GM19468 (cell line): ENCODE measurements at regions not wholly inside any gene's neighbourhood (a gene's known extent, or its start where the extent isn't known, plus 50 kb on each side); places are given as distances from the start of the nearest gene placed in this dataset.
"Not testable (repeated sequence)": the region's sequence is repeated elsewhere in the genome, so short reads cannot be mapped to it uniquely, and the experiment has no call there.

Experiments
- ATAC-seq: cut with Tn5 transposase; IDR thresholded peaks from one replicate; pipeline ENCODE4 v1.9.1; 2021; ENCODE audit warnings: mild to moderate bottlenecking, moderate library complexity, moderate number of reproducible peaks; ENCODE audit not compliant: unreplicated experiment; ENCODE audit errors: extremely low read depth

GRCh38 chr3:194906970-194907629 is 221.4 kb downstream of the FAM43A start:
- ATAC-seq = no peak

GRCh38 chr3:194907811-194908210 is 222.1 kb downstream of the FAM43A start:
- no peak for ATAC-seq

DNA sequence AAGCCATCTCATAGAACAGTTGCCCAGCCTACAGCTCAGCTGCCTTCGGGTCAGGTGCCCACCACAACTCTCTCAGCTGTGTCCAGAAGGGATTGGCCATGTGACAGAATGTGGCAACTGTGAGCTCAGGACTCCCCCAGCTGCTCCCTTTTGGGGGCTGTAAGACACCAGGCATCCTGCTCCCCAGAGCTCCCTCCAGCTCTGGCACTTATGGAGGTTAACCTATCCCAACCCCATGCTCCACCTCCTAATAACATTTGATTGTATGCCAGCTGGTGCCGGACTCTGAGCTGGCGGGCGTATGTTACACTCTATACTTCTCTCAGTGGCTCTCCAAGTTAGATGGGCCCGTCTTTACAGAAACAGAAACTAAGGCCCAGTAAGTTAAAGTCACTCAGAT is 222.8 kb downstream of the FAM43A start:
- no peak for ATAC-seq

DNA sequence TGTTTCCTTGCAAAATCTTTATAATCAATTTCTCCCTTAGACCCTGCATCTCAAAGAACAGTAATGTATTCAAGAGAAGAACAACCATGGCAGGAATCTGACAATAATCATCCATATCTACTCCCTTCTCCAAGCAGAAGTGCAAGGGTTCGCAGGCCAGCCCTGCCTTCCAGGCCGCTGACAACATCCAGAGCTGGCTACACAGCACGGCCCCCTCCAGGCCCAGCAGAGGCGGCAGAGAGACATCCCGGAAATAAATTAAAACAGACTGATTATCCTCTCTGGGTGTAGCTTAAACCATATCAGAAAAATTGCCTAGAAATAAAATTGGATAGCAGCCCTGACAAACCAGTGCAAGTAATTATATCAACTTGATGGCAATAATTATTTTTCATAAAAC is 223.3 kb downstream of the FAM43A start:
- ATAC-seq = no peak

GRCh38 chr3:194910414-194910984 is 224.8 kb downstream of the FAM43A start:
- ATAC-seq = no peak

- no peak for ATAC-seq
Measured at GRCh38 chr3:194913316-194913715, 227.6 kb downstream of the FAM43A start.

- ATAC-seq = not testable (repeated sequence)
Measured at GRCh38 chr3:194924889-194925288, 239.2 kb downstream of the FAM43A start.

GRCh38 chr3:194925614-194926013 is 239.9 kb downstream of the FAM43A start:
- no peak for ATAC-seq

DNA sequence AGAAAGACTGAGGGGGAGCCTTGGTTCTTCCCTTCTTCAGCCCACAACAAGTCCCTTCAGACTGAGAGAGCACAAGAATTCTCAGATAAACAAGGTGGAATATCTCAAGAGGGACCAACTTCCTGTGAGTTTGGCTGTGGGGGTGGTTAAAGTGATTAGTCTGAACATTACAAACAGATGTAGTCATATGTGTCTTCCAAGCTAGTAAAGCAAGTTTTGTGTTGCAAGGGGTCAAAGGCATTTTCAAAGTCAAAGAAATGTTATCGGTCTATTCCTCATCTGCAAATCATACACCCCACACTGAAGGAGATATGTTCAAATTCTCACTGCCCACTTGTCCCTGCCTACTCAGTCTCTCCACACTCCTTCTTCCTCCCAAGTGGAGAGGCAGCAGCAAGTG is 242.5 kb downstream of the FAM43A start:
- no peak for ATAC-seq

GRCh38 chr3:194928831-194929577 is 243.3 kb downstream of the FAM43A start:
- ATAC-seq = no peak

DNA sequence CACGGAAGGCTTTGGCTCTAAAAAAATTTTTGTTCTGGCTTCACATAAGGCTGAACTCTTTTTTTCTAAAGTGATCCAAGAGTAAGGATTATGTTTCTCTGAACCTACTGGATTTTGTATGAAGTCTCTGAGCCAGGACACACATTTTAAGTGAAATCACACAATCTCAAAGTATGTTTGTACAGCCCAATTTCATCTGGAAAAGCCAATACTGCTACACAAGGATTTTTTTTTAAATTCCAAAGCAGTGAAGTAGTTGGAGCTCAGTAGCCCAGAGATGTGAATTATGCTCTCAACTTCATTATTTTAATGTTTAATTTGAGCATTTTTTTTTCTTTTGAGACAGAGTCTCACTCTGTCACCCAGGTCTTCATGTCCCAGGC is 243.9 kb downstream of the FAM43A start:
- ATAC-seq = no peak

DNA sequence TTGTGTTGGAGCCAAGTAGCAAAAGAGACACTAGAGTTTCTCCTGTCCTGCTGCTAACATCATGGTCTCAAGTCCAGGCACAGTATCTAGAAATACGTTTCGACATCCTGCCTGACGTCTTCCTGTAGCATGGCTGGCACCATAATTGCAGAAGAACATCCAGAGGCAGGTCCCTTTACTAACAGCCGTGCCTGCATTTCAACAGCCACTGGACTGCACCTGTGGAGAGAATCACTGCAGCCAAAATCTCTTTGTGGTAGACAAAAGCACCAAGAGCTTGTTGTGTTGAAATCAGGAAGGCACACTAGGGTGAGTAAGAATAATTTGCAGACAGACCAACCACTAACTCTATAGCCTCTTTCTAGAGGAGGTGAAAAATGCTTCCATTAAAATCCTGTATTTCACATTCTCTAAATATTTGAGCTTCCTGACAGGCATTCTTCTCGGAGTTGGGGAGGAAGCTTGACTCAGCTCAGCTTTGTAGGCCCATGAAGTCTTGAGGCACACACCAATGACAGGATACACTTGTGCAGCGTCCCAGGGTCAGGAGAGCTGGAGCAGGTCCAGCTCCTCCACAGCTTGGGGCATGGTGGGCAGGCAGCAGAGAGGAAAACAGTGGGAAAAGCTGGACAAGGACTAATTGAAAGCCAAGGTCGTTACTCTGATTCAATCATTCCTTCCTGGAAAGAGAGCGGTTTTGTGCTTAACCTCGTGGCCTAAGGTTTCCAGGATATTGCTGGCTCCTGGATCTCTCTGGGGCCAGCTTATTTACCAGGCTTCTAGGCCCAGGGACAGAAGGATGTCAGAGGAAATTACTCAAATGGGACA is 244.9 kb downstream of the FAM43A start:
- ATAC-seq = no peak

GRCh38 chr3:194931347-194931746 is 245.7 kb downstream of the FAM43A start:
- no peak for ATAC-seq

GRCh38 chr3:194931865-194932264 is 246.2 kb downstream of the FAM43A start:
- ATAC-seq = no peak

DNA sequence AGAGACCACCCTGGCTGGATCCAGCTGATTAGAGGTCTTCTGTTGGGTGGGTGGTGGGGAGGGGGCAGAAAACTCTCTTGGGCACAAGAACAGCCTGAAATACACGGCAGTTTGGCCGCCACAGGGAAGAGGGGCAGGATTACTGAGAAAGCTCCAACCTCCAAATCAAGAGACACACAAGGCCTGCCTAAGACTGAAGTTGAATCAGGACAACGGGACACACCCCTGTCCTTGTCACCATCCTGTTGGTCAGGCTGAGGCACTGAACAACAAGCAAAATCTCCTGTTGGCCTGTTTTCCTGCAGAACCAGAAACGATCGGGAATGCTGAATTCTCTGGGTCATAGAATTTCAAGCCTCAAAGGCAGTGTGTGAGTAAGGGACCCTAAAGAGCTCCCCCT is 247.8 kb downstream of the FAM43A start:
- ATAC-seq = no peak

- ATAC-seq = no peak
Measured at GRCh38 chr3:194935061-194935460, 249.4 kb downstream of the FAM43A start.

- ATAC-seq = no peak
Measured at GRCh38 chr3:194935632-194936470, 250.2 kb downstream of the FAM43A start.

- ATAC-seq = no peak
Measured at GRCh38 chr3:194936659-194937058, 251.0 kb downstream of the FAM43A start.

- ATAC-seq = no peak
Measured at GRCh38 chr3:194937144-194937543, 251.5 kb downstream of the FAM43A start.

DNA sequence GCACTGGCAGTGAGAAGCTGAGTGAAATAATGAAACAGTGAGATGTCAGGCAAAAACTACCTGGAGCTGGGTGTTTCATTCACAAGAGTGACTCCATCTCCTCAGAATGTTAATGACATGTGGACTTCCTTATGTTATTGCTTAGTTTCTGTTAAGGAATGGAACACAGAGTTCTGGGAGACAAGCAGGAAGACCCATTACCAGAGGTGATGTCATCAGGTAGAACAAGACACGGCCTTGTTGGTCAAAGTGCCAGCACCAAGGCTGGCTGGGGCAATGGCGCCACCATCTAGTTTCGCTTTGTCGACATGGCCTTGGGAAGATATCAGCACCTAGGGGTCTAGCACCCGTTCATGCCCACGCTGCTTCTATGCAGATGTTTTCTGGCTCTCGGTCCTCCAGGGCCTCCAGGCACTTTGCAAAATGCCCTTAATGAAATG is 252.2 kb downstream of the FAM43A start:
- no peak for ATAC-seq
